K562 (cell line): ENCODE measurements at regions not wholly inside any gene's neighbourhood (a gene's known extent, or its start where the extent isn't known, plus 50 kb on each side); places are given as distances from the start of the nearest gene placed in this dataset.

ENCODE experiments used
- ATAC-seq: fragments of 200-7000 bp; cut with Tn5 transposase; 3 replicates; pipeline ENCODE4 v1.9.1; 2020; ENCODE audit warnings: moderate library complexity
- BruUV-seq: library from RNA; stranded (reverse); fragments of 400-500 nt; replicated peaks from 2 replicates; lab custom pipeline; 2021; lab: Mats Ljungman, UMichigan
- CTCF ChIA-PET: fragments of 300-600 bp; formaldehyde crosslinking; extraction: SDS; loops from one replicate; lab custom pipeline; 2021; ENCODE audit warnings: low intra/inter-chr PET ratio; lab: Yijun Ruan, JAX
- POLR2A ChIA-PET: fragments of 300-600, 350-650 bp; sonication (Branson Sonifier 250); formaldehyde crosslinking; extraction: SDS; loops from one replicate; lab custom pipeline; 2021; ENCODE audit warnings: antibody characterized with exemption, inconsistent platforms; lab: Yijun Ruan, JAX
- DNase-seq, 4 experiments: peaks; one replicate each; pipeline versions ENCODE4 v3.0.0 to v3.0.0-alpha.2; 2011 to 2018; ENCODE audit warnings: low spot score in 3 of 4, mixed read lengths in 3 of 4; ENCODE audit errors: extremely low read depth in 1 of 4
- FAIRE-seq: peaks from 2 replicates; lab custom pipeline; 2011; peaks lifted over from hg19 to GRCh38; lab: Jason Lieb, UNC
- H2AFZ ChIP-seq: 2 replicates; pipeline ENCODE4 v1.6.0; 2011; ENCODE audit warnings: low read depth, low read length, control low read depth, inconsistent platforms
- H3K27ac ChIP-seq: fragments of 200-600 bp; 3 replicates; pipeline ENCODE4 v1.8.0; 2011; ENCODE audit warnings: low read depth, mild to moderate bottlenecking, control low read depth, inconsistent platforms, low read length, moderate library complexity, mixed read lengths; ENCODE audit errors: extremely low read depth
- H3K27me3 ChIP-seq, 2 experiments: fragments of 300-600 bp in 1 of 2; 2 replicates in 1 of 2; 3 replicates in 1 of 2; pipeline versions ENCODE4 v1.6.0 to v1.8.0; 2011; ENCODE audit warnings: inconsistent platforms in 2 of 2, low read length in 2 of 2, mild to moderate bottlenecking in 1 of 2, mixed read lengths in 1 of 2, moderate library complexity in 1 of 2; ENCODE audit not compliant: control insufficient read depth in 2 of 2, insufficient read depth in 2 of 2
- H3K36me3 ChIP-seq: fragments of 300-600 bp; 3 replicates; pipeline ENCODE4 v1.8.0; 2011; ENCODE audit warnings: mild to moderate bottlenecking, low read length, inconsistent platforms; ENCODE audit not compliant: control insufficient read depth, insufficient read depth
- H3K4me1 ChIP-seq, 2 experiments: fragments of 200-600 bp in 1 of 2; replicated peaks in 1 of 2; 2 replicates in 1 of 2; 3 replicates in 1 of 2; pipeline versions ENCODE4 v1.5.1 to v1.8.0; 2011; ENCODE audit warnings: inconsistent platforms in 2 of 2, low read length in 2 of 2, mild to moderate bottlenecking in 1 of 2, mixed read lengths in 1 of 2, moderate library complexity in 1 of 2; ENCODE audit not compliant: control insufficient read depth in 2 of 2, insufficient read depth in 2 of 2
- H3K4me2 ChIP-seq: 2 replicates; pipeline ENCODE4 v1.6.1; 2011; ENCODE audit warnings: low read length, control low read depth, inconsistent platforms, mixed read lengths; ENCODE audit not compliant: insufficient read depth
- H3K4me3 ChIP-seq: fragments of 200-600 bp; sonication (generic), shearing (Covaris generic); 2 replicates; pipeline ENCODE4 v1.5.1; 2016; ENCODE audit warnings: control low read depth, inconsistent platforms
- H3K79me2 ChIP-seq: fragments of 200-600 bp; 3 replicates; pipeline ENCODE4 v1.8.0; 2011; ENCODE audit warnings: low read length, inconsistent platforms; ENCODE audit not compliant: control insufficient read depth, insufficient read depth
- H3K9ac ChIP-seq, 2 experiments: 2 replicates each; pipeline versions ENCODE4 v1.6.0 to v1.6.1; 2011; ENCODE audit warnings: low read depth in 2 of 2, low read length in 2 of 2, control low read depth in 1 of 2, inconsistent platforms in 1 of 2, mild to moderate bottlenecking in 1 of 2, mixed read lengths in 1 of 2; ENCODE audit not compliant: insufficient read depth in 1 of 2
- H3K9me1 ChIP-seq: one replicate; pipeline ENCODE4 v1.6.0; 2011; ENCODE audit warnings: inconsistent platforms, mild to moderate bottlenecking, low read length, moderate library complexity; ENCODE audit not compliant: control insufficient read depth, insufficient read depth
- H3K9me3 ChIP-seq: replicated peaks from 2 replicates; pipeline ENCODE4 v1.5.1; 2011; ENCODE audit warnings: low read depth, low read length, inconsistent platforms; ENCODE audit not compliant: control insufficient read depth, insufficient read depth
- H4K20me1 ChIP-seq: replicated peaks from 2 replicates; pipeline ENCODE4 v1.6.1; 2011; ENCODE audit warnings: low read length, inconsistent platforms, mixed read lengths; ENCODE audit not compliant: control insufficient read depth, insufficient read depth
- BDP1 ChIP-seq: IDR thresholded peaks from 3 replicates; pipeline ENCODE4 v1.6.1; 2011; ENCODE audit not compliant: insufficient read length, insufficient read depth
- ERF ChIP-seq: fragments of 450-650 bp; formaldehyde crosslinking; IDR thresholded peaks from 2 replicates; pipeline ENCODE4 v1.4.0; 2020; ENCODE audit warnings: mild to moderate bottlenecking, mixed read lengths
- FOXM1 ChIP-seq, 2 experiments: fragments of 450-650 bp in 1 of 2; sonication (generic) in 1 of 2; formaldehyde crosslinking in 1 of 2; IDR thresholded peaks; 2 replicates each; pipeline versions ENCODE4 v1.6.1 to v1.9.0; 2017 to 2022; ENCODE audit warnings: low read depth in 2 of 2, mild to moderate bottlenecking in 2 of 2, missing genetic modification reagents in 1 of 2, moderate library complexity in 1 of 2
- GABPB2 ChIP-seq: fragments of 250-450 bp; sonication (Bioruptor Pico); conservative IDR thresholded peaks from 2 replicates; pipeline ENCODE4 v1.5.1; 2021; ENCODE audit warnings: mild to moderate bottlenecking
- MAFF ChIP-seq: IDR thresholded peaks from 2 replicates; pipeline ENCODE4 v1.6.1; 2012; ENCODE audit warnings: low read length, improper control_type of control experiment
- MAFG ChIP-seq: fragments of 450-650 bp; conservative IDR thresholded peaks from 2 replicates; pipeline ENCODE4 v1.6.1; 2016; ENCODE audit warnings: missing genetic modification characterization, missing compliant biosample characterization
- SMARCA5 ChIP-seq: fragments of 450-650 bp; IDR thresholded peaks from 2 replicates; pipeline ENCODE4 v1.6.1; 2016
- SRF ChIP-seq, 2 experiments: fragments of 250-450, 450-650 bp in 1 of 2; sonication (Bioruptor Pico) in 1 of 2; sonication (generic) in 1 of 2; formaldehyde crosslinking; IDR thresholded peaks; 2 replicates each; pipeline versions ENCODE4 v1.5.0 to v1.5.1; 2020 to 2022; ENCODE audit warnings: mild to moderate bottlenecking in 1 of 2, missing genetic modification reagents in 1 of 2
- TBL1XR1 ChIP-seq, 2 experiments: IDR thresholded peaks; 2 replicates each; pipeline ENCODE4 v1.6.1; 2012; ENCODE audit warnings: improper control_type of control experiment in 2 of 2, low read length in 2 of 2, mild to moderate bottlenecking in 1 of 2
- U2AF1 ChIP-seq: fragments of 200-400 bp; formaldehyde crosslinking; optimal IDR thresholded peaks from 2 replicates; pipeline ENCODE3; 2017; ENCODE audit warnings: mild to moderate bottlenecking, low read depth, low read length, moderate library complexity
- ZC3H8 ChIP-seq: fragments of 450-650 bp; IDR thresholded peaks from 2 replicates; pipeline ENCODE4 v1.6.1; 2017
- ZNF316 ChIP-seq: fragments of 450-650 bp; IDR thresholded peaks from 2 replicates; pipeline ENCODE4 v1.6.1; 2016
- ZNF583 ChIP-seq: fragments of 250-450 bp; sonication (Bioruptor Pico); IDR thresholded peaks from 2 replicates; pipeline ENCODE4 v1.4.0; 2020
- ZNF584 ChIP-seq: fragments of 200-800 bp; sonication (Bioruptor generic); IDR thresholded peaks from 2 replicates; pipeline ENCODE4 v1.6.1; 2016; ENCODE audit warnings: low read depth, mild to moderate bottlenecking, missing genetic modification characterization, missing compliant biosample characterization
- WGBS: fragments of 100-300 bp; shearing (Covaris generic); methylation state at CpG from one replicate; pipeline ENCODE4 v1.1.6; 2016; ENCODE audit warnings: low coverage, mixed read lengths; ENCODE audit not compliant: insufficient coverage; ENCODE audit errors: missing lambda C conversion rate; 5-methylcytosine and 5-hydroxymethylcytosine counted together
- in situ Hi-C: fragments of 300-500 bp; cut with MboI; formaldehyde crosslinking; loops from 4 replicates; pipeline ENCODE4 v1.15.0; 2018; ENCODE audit warnings: inconsistent platforms, mixed read lengths
- intact Hi-C: fragments of 100-400 bp; cut with micrococcal nuclease; formaldehyde crosslinking; loops from 2 replicates; pipeline ENCODE4 v1.14.2; 2022
- TF ChIP-seq, protein P1 (sequence below): sonication (generic); formaldehyde crosslinking; IDR thresholded peaks from 2 replicates; pipeline ENCODE4 v1.8.0; 2023; ENCODE audit warnings: mild to moderate bottlenecking, missing genetic modification reagents
- TF ChIP-seq, protein P2 (sequence below): sonication (generic); formaldehyde crosslinking; IDR thresholded peaks from 2 replicates; pipeline ENCODE4 v1.8.1; 2023; ENCODE audit warnings: mild to moderate bottlenecking, missing genetic modification reagents
- TF ChIP-seq, protein P3 (sequence below): IDR thresholded peaks from 3 replicates; pipeline ENCODE4 v1.6.1; 2011; ENCODE audit warnings: borderline replicate concordance, mild to moderate bottlenecking; ENCODE audit not compliant: insufficient read length, insufficient read depth
- TF ChIP-seq, protein P4 (sequence below): fragments of 250-450 bp; sonication (Bioruptor Pico); IDR thresholded peaks from 2 replicates; pipeline ENCODE4 v1.8.0; 2021; ENCODE audit warnings: moderate library complexity, mild to moderate bottlenecking, inconsistent platforms

GRCh38 chr6:37766717-37767116 is 52.8 kb upstream of the ZFAND3 start:
- Histone ChIP-seq H3K4me3 (no peak overlapping the region), H2AFZ (no peak overlapping the region), H3K9me1 (no peaks in the 10 kb centered on the region), H3K27ac (no peak overlapping the region), H3K4me1 (no peaks in the 10 kb centered on the region), H4K20me1 (no peaks in the 10 kb centered on the region; the same call in none of the 2 replicates), H3K9me3 (no peaks in the 10 kb centered on the region), H3K36me3 (no peaks in the 10 kb centered on the region), H3K9ac (no peak overlapping the region), H3K79me2 (no peaks in the 10 kb centered on the region), H3K27me3 (peaks cover 28 to 46% of the 10 kb centered on the region in 2 experiments), H3K4me2 (no peak overlapping the region)
- ChIA-PET CTCF (interaction anchor here (0.6 kb wide), 1 partner anchor 906 kb away, joined by 3 read pairs; no protein-coding TSS in a partner anchor), POLR2A (no interaction called here)
- in situ Hi-C loops (no loop called here), intact Hi-C loops (no loop called here)
- FAIRE-seq (no peak), DNase-seq (no peak), ATAC-seq (no peak)
- BruUV-seq = no TSS peak
- 0% methylated on average over 1 of the region's 1 CpG for WGBS
- no peak for TF ChIP-seq ZNF583 (CRISPR knock-in tag)
- no peak for TF ChIP-seq ZNF584 (CRISPR knock-in tag)
- no peak for TF ChIP-seq ZC3H8
- TF ChIP-seq, protein P1, sequence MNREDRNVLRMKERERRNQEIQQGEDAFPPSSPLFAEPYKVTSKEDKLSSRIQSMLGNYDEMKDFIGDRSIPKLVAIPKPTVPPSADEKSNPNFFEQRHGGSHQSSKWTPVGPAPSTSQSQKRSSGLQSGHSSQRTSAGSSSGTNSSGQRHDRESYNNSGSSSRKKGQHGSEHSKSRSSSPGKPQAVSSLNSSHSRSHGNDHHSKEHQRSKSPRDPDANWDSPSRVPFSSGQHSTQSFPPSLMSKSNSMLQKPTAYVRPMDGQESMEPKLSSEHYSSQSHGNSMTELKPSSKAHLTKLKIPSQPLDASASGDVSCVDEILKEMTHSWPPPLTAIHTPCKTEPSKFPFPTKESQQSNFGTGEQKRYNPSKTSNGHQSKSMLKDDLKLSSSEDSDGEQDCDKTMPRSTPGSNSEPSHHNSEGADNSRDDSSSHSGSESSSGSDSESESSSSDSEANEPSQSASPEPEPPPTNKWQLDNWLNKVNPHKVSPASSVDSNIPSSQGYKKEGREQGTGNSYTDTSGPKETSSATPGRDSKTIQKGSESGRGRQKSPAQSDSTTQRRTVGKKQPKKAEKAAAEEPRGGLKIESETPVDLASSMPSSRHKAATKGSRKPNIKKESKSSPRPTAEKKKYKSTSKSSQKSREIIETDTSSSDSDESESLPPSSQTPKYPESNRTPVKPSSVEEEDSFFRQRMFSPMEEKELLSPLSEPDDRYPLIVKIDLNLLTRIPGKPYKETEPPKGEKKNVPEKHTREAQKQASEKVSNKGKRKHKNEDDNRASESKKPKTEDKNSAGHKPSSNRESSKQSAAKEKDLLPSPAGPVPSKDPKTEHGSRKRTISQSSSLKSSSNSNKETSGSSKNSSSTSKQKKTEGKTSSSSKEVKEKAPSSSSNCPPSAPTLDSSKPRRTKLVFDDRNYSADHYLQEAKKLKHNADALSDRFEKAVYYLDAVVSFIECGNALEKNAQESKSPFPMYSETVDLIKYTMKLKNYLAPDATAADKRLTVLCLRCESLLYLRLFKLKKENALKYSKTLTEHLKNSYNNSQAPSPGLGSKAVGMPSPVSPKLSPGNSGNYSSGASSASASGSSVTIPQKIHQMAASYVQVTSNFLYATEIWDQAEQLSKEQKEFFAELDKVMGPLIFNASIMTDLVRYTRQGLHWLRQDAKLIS (CRISPR knock-in tag) = no peak
- TF ChIP-seq MAFF = peak; percentile 19; the same call in 1 of the 2 replicates
- TF ChIP-seq, protein P2, sequence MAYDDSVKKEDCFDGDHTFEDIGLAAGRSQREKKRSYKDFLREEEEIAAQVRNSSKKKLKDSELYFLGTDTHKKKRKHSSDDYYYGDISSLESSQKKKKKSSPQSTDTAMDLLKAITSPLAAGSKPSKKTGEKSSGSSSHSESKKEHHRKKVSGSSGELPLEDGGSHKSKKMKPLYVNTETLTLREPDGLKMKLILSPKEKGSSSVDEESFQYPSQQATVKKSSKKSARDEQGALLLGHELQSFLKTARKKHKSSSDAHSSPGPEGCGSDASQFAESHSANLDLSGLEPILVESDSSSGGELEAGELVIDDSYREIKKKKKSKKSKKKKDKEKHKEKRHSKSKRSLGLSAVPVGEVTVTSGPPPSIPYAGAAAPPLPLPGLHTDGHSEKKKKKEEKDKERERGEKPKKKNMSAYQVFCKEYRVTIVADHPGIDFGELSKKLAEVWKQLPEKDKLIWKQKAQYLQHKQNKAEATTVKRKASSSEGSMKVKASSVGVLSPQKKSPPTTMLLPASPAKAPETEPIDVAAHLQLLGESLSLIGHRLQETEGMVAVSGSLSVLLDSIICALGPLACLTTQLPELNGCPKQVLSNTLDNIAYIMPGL (CRISPR knock-in tag) = no peak
- TF ChIP-seq BDP1 = no peak
- no peak for TF ChIP-seq U2AF1
- TF ChIP-seq MAFG = 0 out of 2 replicates have a peak, but pooled peaks have one; percentile 5
- TF ChIP-seq, protein P3, sequence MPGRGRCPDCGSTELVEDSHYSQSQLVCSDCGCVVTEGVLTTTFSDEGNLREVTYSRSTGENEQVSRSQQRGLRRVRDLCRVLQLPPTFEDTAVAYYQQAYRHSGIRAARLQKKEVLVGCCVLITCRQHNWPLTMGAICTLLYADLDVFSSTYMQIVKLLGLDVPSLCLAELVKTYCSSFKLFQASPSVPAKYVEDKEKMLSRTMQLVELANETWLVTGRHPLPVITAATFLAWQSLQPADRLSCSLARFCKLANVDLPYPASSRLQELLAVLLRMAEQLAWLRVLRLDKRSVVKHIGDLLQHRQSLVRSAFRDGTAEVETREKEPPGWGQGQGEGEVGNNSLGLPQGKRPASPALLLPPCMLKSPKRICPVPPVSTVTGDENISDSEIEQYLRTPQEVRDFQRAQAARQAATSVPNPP = no peak
- TF ChIP-seq FOXM1 (IDR thresholded peaks at IDR 0.05; ENCODE audit: low read depth) = no peak
- TF ChIP-seq FOXM1 (CRISPR knock-in tag; IDR thresholded peaks at IDR 0.05; ENCODE audit: low read depth) = no peak
- TF ChIP-seq SMARCA5 = no peak
- peak; percentile 26; the same call in 1 of the 2 replicates for TF ChIP-seq ZNF316
- TF ChIP-seq, protein P4, sequence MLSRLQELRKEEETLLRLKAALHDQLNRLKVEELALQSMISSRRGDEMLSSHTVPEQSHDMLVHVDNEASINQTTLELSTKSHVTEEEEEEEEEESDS (CRISPR knock-in tag) = no peak
- no peak for TF ChIP-seq GABPB2
- no peak for TF ChIP-seq ERF (CRISPR knock-in tag)
- no peak for TF ChIP-seq TBL1XR1 (IDR thresholded peaks at IDR 0.05; ENCODE audit: low read length in 2 of 2)
- TF ChIP-seq SRF (CRISPR knock-in tag; IDR thresholded peaks at IDR 0.05) = no peak
